HG03439 (cell line): ENCODE measurements at regions not wholly inside any gene's neighbourhood (a gene's known extent, or its start where the extent isn't known, plus 50 kb on each side); places are given as distances from the start of the nearest gene placed in this dataset.
"Not testable (repeated sequence)": the region's sequence is repeated elsewhere in the genome, so short reads cannot be mapped to it uniquely, and the experiment has no call there.

Experiments used
- ATAC-seq: cut with Tn5 transposase; IDR thresholded peaks from one replicate; pipeline ENCODE4 v1.9.1; 2021; ENCODE audit warnings: mild to moderate bottlenecking, moderate library complexity; ENCODE audit not compliant: unreplicated experiment

- ATAC-seq, result no peak
Observed at GRCh38 chr7:112540839-112541577, 60.2 kb downstream of the LSMEM1 start.

- ATAC-seq, result no peak
Observed at GRCh38 chr7:112546723-112547513, 66.1 kb downstream of the LSMEM1 start.

DNA sequence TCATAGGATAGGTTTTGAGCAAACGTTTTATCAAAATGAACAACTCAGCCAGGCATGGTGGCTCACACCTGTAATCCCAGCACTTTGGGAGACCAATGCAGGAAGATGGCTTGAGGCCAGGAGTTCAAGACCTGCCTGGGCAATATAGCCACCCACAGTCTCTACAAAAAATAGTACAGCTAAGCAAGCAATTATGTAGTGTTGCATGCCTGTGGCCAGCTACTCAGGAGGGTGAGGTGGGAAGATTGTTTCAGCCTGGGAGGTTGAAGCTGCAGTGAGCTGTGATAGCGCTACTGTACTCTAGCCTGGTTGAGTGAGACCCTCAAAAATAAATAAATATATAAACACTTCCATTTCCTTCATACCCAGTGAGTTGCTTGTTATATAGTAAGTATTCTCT is 67.1 kb downstream of the LSMEM1 start:
- ATAC-seq, result no peak

DNA sequence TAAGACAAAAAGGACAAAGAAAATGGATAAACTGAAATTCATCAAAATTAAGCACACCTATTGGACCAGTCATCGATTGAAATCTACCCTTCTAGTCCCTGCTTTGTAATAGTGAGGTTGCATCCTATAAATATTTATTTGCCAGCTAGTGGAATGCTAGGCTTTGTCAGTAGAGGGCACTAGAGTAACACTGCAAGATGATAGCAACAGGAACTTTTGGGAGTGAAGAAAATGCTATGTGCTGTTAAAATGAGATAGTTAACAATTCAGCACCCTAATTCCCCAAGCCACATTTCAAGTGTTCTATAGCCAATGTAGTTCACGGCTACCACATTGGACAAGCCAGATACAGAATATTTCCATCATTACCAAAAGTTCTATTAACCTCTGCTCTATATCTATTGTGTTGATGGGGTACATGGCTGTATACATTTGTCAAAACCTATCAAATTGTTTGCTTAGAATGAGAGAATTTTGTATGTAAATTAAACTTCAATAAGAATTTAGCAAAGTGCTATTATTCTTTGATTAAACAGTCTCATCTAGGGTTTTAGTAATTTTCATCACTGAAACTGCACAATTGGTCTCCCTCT is 69.8 kb downstream of the LSMEM1 start:
- ATAC-seq, result peak; percentile 88

- not testable (repeated sequence) for ATAC-seq
Observed at GRCh38 chr7:112551521-112551920, 70.7 kb downstream of the LSMEM1 start.

DNA sequence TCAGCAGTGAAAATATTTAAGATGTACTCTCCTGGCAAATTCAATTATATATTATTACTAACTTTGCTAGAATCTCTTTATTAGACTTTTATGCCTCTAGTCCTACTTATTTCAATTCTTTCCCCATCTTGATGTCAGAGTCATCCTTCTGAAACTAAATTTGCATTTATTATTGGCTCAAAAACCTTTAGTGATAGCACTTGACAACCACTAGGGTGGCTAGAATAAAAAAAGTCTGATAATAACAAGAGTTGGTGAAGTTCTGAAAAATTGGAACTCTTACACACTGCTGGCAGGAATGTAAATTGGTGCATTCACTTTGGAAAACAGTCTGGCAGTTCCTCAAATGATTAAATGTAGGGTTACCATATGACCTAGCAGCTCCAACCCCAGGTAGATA is 73.8 kb downstream of the LSMEM1 start:
- no peak for ATAC-seq

DNA sequence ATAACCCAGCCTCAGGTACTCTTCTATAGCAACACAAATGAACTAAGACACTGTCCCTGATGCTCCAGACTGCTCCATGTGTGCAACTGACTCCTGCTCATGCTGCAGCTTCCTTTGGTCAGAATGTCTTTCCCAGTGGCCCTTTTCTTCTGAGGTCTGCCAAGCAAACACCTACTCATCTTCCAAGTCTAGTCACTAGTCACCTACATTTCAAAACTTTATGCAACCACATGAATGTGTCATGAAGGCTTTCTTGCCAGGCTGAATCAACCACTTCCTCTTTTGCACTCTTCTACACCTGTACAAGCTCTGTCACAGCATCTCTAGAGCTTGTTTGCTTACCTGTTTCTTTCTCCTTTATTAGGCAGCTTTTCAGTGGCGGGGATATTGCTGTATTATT is 75.8 kb downstream of the LSMEM1 start:
- ATAC-seq, result peak; percentile 92

DNA sequence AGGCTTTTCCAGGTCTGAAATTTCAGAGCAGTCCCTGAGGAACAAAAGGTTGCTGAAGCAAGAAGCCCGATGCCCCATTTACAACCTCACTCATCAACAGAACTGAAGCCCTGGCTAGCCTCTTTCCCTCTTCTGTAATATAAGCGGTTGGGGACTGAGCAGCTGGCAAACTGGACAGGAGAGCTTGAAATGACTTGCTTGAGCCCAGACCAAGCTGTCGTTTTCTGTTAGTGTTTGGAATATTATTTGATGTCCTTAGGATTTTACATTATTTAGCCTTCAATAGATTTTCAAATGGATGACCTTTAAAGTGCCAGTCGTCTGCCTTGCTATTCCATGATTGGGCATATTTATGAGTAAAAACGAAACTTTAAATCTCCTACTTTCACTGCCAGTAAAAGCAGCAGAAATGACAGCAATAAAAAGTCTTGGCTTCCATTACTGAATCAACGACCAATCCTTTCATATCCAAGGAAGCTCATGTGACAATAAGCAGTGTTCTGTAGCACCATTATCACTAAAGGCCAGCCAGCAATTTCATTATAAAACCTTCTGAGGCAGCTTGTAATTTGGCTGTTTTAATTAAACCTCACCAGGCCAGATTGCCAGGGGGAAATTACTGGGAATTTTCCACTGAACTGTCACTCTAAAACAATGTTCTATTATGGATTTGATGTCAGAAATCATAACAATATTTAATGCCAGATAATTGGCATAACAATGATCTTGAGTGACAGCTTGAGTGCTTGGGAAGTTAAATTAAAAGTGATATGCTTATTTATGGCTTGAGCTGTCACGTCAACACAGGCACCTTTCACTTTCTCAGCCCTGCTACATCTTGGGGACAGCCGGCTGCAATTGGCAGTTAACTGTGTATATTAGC is 85.9 kb downstream of the LSMEM1 start:
- ATAC-seq, result no peak

- no peak for ATAC-seq
Observed at GRCh38 chr7:112567388-112567787, 86.6 kb downstream of the LSMEM1 start.

- ATAC-seq, result no peak
Observed at GRCh38 chr7:112571852-112572607, 91.2 kb downstream of the LSMEM1 start.

- ATAC-seq, result no peak
Observed at GRCh38 chr7:112572669-112573301, 92.0 kb downstream of the LSMEM1 start.

- no peak for ATAC-seq
Observed at GRCh38 chr7:112573302-112574039, 92.7 kb downstream of the LSMEM1 start.

DNA sequence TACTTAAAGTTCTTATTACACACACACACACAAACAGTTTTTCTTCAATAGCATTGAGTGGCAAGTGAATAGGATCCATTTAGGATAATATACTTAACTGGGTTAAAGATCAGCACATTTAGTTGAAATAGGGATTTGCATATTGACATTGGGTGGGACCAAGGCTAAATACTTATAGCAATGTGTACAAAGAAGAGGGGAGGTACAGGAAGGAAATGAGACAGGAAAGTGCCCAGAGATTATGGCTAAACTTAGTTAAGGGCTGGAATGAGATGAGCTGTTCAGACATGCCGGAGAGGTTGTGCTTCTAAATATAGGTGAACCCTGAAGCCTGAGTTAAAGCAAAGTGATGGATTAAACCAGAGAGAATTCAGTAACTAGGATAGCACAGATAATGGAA is 95.1 kb downstream of the LSMEM1 start:
- ATAC-seq, result no peak

GRCh38 chr7:112579388-112579787 is 98.6 kb downstream of the LSMEM1 start:
- ATAC-seq, result no peak

DNA sequence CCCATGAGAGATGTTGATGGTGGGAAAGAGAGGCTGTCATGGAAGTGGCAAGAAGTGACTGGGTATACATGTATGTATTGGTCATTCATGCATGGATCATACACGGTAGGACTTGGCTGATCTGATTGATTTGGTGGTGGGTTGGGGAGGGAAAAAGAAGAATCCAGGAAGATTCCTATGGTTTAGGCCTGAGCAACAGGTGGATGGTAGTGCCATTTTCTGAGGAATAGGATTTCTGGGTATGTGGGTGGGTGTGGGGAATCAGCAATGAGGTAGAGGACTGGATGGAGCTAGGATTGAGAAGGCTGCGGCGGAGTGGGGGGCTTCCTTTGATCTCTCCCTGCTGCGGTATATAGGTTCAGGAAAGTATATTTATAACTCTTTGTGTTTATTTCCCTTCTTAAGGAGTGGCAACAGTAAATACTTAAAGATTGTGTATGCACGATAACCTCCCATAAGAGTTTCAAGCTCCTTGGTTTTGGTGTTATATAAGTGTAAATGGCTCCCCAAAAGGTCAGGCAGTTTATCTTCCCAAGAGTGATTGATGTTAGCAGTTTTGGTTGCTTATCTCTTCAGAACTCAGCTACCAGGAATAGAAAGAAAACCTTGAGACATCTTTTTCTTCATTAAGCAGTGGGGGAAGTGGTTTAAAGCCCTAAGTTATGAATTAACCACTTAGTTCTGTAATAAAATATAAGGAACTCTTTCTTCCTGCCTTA is 100.1 kb downstream of the LSMEM1 start:
- no peak for ATAC-seq

DNA sequence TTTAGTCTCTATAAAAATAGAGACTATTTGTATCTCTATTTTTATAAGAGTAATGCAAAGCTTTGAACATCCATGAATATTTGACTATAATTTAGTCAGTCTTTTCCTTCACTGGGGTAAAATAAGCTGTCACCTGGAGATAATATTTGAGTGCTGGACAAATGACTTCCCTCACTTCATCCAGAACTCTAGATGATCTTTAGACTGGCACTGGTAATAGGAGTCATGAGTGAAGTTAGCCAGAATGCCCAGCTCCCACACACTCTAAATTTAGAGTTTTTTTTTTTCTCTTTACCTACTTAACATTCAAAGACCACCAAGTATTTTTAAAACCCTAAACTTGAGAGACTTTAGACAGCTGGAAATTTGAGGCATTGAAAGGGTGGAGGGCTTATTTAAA is 100.7 kb downstream of the LSMEM1 start:
- ATAC-seq, result no peak

DNA sequence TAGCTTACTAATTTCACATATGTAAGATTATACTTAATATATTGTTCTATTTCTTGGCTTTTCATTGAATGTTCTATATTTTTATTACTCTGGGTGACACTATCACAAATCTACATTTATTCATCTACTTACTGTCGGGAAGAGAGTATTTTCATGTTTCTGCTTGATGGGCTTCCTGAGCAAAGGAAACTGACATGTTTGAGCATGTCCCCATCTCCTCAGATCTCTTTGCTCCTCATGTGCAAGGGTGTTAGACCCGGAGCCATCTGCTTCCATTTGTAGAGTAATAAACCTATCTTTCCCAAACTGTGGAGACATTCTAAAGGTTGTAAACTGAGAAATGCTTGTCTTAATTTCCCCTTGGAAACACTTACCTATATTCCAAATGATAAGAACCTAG is 103.5 kb downstream of the LSMEM1 start:
- ATAC-seq, result no peak

DNA sequence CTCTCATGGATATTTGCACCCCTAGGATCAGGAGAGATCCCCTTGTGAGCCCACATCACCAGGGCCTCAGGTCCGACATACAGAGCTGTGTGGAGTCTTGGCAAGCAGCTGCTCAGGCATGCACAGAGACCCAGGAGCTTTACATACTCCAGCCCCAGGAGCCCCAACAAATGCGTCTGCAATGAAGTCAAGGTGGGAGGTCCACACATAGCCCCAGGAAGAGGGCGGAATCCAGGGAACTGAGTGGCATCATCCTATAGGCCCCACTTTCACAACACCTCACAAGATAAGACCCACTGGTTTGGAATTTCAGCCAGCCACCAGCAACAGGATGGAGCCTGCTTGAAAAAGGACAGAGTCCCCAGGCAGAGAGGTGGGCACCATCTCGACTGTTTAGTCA is 106.7 kb downstream of the LSMEM1 start:
- no peak for ATAC-seq
